Activated CD4-positive, alpha-beta T cell treated with anti-CD3 and anti-CD28 coated beads, Interleukin-2, Interleukin-6, amounts not matched to agents 100 ng/mL and 50 ng/mL, durations not matched to agents 16 hours and 8 hours (primary cell): ENCODE measurements at regions not wholly inside any gene's neighbourhood (a gene's known extent, or its start where the extent isn't known, plus 50 kb on each side); places are given as distances from the start of the nearest gene placed in this dataset.

Source experiments
- DNase-seq: peaks from one replicate; pipeline ENCODE4 v3.0.0-alpha.2; 2020

- no peak for DNase-seq
Measured at GRCh38 chr2:238689871-238690389, 158.0 kb upstream of the TWIST2 start.

GRCh38 chr2:238690511-238690910 lies 157.4 kb upstream of the TWIST2 start:
- no peak for DNase-seq

DNA sequence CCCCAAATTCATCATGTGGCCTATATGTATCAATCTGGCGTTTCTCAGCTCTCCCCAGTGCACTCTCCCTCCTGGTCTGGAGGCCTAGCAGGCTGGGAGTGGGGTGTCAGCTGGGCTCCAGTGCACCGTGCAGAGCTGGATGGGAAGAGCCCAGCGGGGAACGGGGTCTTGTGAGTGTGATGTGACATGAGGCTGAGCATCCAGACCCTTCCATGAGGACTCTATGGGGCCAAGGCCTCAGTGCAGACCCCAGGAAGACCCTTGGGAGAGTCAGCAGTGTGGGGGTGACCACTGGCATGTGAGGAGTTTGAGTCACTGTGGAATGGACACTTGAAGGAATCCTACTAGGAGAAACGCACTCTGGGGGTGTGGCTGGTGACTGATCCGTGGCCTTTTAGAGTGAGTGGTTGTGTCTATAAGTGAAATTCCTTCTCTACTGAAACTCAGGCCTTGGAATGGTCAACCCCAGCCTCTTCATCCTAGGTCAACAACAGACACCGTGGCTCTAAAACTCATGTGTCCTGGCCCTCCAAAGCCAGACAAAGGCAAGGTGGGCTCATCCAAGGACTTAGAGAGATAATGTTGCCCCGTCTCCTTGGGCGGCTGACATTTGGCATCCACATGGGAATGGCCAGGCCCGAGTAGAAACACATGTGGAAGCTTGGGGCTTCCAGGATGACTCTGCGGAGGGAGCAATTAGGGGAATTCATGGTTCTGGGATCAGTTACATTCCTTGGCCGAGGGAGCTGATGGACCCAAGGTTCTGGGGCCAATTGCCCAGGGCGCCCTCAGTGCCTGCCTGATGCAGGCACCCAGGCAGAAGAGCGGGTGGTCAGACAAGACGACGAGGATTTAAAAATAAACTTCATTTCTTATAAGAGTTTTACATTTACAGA lies 156.0 kb upstream of the TWIST2 start:
- no peak for DNase-seq

- no peak for DNase-seq
Measured at GRCh38 chr2:238692562-238692961, 155.3 kb upstream of the TWIST2 start.

GRCh38 chr2:238693337-238694093 lies 154.4 kb upstream of the TWIST2 start:
- DNase-seq, result no peak

DNA sequence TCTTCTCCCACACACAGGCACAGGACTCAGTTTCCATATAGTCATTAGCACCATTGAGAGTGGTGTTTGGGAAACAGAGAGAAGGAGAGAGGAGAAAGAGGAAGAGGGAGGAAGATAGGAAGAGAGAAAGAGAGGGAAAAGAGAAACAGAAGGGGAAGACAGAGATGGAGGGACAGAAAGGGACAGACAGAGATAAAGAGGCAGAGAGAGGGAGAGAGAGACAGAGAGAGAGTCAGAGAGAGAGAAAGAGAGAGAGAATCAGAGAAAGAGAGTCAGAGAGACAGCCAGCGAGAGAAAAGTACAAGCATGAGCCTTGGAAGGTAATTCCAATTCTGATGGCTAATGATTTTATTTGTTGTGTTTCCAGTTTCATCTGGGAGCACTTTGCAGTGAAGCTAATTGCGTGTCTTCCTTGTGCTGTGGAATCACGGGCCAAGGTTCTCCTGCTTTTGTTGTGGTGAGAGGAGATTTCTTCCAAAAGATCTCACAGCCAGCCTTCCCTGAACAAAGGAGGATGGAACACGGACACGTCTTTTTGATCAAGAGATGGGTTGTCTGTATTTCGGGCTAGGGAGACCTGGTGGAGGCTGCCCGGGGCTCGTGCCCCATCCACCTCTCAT lies 153.6 kb upstream of the TWIST2 start:
- DNase-seq, result no peak

DNA sequence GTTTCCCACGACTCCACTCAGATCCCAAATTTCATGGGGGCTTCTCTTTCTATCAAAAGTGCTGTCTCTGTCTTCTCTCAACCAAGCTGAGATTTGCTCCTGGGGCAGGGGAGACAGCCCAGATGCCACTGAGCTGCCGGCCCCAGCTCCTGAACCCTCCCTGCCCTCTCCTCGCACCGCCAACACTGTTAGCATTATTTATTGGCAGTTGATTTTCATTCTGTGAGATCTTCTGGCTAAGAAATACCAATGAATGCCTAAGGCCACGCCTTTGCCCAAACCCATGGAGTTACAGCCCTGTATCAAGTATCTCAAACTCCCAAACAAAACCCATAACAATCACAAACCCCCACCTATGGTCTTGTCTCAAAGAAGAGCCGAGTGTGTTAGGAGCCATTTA lies 153.0 kb upstream of the TWIST2 start:
- DNase-seq, result no peak

- DNase-seq, result no peak
Measured at GRCh38 chr2:238695538-238695937, 152.3 kb upstream of the TWIST2 start.

GRCh38 chr2:238696331-238696730 lies 151.6 kb upstream of the TWIST2 start:
- no peak for DNase-seq

DNA sequence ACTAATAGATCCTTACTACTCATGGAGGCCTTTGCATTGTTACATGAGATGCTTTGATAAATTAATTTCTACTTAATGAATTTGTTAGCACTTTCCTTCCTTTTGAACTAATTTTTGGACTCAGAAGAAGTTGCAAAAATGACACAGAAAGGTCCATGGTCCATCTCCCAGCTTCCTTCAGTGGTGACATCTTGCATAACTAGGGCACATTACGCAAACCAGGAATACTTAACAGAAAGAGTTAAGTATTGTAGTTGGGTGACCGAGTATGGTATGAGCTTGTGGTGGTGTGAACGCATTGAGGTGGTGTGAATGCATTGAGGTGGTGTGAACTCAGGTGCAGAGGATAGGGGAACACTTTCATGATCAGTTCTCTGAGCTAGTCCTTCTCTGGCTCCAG lies 151.1 kb upstream of the TWIST2 start:
- no peak for DNase-seq

DNA sequence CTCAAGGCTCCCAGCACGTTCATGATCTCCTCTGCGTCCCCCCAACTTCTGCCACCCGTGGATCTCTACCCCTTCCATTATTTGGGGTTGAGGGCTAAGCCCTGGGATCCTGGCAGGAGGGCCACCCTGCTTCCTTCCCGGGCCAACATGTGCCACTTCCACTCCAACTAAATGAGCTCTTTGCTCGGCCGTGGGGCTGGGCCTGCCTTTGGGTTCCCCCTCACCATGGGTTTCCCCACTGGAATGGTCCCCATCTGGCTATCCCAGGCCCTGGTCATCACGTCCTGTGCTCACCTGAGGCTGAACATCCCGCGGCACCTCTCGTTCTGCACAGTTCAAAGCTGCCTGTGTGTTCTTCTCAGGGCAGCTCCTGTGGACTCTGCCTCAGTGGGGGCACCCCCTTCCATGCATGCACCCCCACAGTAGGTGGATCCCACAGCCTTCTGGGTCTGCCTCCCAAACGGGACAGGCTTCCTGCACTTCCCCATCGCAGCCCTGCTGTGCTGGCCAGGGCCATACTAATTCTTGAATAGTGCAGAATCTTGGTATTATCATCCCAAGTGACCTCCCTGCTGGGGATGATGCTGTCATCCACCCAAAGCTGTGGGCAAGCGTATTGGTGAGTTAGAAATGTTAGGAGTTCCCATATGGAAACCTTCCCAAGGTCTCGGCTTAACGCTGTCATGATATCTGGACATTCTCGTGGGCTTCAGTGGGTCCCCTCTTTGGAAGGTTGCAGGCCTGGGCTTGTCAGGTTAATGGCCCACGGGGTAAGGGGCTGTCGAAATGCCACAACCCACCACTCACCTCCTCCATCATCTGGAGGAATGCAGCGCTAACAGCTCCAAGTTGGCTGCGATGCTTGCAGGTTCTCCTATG lies 150.5 kb upstream of the TWIST2 start:
- DNase-seq, result no peak

DNA sequence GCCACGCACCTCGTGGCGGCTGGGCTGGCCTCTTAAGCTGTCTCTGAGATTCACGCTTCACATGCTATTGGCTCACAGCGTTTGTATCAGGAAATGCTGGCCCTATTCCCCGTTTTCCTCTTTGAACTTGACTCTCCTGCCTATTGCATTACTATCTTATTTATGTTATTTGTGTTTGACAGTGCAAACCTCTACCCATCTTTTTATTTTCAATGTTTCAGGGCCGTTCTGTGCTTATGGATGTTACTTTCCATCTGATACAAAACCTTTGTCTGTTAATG lies 149.9 kb upstream of the TWIST2 start:
- no peak for DNase-seq

DNA sequence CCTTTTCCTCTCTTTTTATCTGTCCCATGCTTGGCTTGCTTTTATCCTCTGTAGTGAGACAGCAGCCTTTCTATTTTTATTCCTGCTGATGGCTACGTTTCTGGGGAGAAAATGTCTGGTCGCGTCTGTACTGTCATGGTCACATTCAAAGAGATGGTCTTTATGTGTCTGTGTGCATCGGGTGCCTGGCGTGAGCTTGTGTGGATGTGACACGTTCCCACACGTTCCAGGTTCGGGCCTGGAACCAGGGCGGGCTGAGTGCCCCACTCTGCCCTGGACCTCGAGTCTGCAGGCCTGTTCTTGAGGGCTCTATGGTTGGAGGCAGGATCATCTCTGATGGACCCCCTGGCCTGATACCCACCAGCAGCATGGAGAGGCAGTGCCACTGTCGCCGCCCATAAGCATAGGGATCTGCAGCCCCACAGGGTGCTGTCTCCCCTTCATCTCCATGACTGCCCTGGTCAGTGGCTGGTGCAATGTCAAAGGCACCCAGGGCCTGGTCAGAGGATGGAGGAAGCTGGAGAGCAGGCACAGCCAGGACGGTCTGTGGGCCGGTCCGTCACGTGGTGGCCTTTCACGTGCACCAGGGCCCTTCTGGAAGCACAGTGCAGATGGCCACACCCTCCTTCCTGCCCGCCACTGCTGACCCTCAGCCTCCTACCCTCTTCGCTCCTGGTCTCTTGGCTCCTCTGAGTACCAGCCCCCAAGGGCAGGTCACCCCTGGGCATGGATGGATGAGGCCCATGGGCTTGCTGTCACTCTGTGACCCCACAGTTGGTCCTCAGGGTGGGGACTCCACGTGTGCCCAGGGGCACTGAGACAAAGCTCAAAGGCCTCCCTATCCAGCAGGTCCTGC lies 149.2 kb upstream of the TWIST2 start:
- DNase-seq, result no peak

DNA sequence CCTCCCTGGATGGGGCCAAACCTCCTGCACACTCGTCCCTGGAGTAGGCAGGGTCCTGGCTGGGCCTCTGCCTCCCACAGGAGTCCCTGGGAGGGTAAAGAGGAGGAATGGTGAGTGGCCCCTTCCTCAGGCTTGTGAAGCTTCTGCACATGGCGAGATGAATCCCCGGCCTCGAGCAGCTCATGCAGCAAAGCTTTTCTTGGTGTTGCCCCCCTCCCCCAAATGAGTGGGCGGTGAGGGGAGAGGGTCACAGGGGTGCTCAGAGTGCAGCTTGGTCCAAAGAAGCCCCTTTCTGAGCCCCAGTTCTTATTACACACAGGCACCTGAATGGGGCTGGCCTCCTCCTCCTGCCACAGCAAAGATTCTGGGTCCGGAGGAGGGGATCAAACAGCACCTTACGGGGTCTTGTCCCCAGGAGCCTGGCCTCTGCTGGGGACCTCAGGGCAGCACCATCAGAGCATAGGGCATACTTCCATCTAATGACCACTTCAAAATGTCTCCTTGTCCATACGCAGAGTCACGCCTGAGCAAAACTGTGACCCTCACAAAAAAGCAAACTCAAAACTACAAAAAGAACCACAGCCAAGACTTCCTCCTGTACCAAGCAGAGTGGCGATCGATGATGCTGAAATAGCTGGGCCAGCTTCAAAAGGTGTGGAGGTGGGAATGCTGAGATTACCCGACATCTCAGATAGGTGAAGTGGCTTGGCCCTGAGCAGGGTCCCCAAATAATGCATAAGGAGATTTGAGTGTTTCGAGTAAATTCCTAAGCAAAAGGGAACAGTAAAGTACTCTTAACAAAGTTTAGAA lies 148.4 kb upstream of the TWIST2 start:
- no peak for DNase-seq

DNA sequence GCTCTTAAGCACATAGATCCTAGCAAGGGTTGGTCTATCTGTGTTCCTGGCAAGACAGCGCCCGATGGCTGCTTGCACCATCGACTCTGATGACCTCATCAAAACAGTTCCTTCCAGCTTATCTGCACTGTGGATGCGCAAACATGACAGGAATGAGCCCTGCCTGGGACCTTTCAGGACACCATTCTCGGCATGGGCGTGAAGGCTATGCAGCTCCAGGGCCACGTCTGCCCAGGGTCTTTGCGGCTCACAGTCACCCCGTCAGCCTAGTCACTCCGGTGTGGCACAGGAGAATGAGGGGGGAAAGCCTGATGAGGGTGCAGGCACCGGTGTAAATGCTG lies 147.8 kb upstream of the TWIST2 start:
- no peak for DNase-seq

GRCh38 chr2:238700506-238701340 lies 147.2 kb upstream of the TWIST2 start:
- no peak for DNase-seq

- no peak for DNase-seq
Measured at GRCh38 chr2:238701341-238702206, 146.3 kb upstream of the TWIST2 start.

DNA sequence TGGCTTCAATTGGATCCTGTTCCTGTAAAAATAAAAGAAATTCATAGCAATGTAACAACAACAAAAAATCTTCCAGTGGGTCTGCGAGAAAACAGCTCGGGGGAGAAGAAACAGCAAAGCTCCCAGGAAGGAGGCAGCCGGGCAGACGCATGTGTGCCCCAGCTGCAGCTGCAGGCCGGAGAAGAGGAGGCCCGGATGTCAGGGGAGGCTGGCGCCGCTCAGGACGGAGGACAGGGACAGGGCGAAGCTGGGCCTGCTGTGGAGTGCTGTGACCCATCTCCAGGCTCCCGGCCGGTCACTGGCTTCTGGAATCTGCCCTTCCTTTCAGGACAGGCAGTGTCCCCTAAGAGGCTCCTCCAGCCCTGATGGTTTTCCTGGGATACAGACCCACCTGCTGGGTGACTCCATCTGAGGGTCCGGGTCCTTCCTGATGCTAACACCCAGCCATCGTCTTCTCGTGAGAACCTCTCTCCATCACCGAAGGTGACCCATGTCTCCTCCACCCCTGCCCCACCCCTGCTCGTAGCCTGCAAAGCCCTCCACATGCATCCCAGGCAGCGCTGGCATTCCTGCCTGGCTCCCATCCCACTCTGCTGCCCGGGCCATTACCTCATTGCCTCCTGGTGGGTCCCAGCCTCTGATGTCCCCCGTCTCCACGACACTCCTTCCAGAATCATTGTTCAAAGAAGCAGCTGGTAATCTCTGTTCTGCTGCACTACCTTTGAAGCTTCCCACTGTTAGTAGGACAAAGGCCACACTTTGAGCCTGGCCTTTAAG lies 145.4 kb upstream of the TWIST2 start:
- DNase-seq, result no peak
